Endothelial cell of umbilical vein (primary cell): ENCODE measurements at regions not wholly inside any gene's neighbourhood (a gene's known extent, or its start where the extent isn't known, plus 50 kb on each side); places are given as distances from the start of the nearest gene placed in this dataset.

ENCODE experiments used
- BruUV-seq: library from RNA; stranded (reverse); fragments of 400-500 nt; replicated peaks from 2 replicates; lab custom pipeline; 2021; lab: Mats Ljungman, UMichigan
- CTCF ChIA-PET: fragments of 300-600, 350-600 bp; sonication (Branson Sonifier 250); formaldehyde crosslinking; loops from one replicate; lab custom pipeline; 2021; ENCODE audit warnings: antibody characterized with exemption, inconsistent platforms; lab: Charles Lee
- POLR2A ChIA-PET: fragments of 300-600, 350-600 bp; sonication (Branson Sonifier 250); formaldehyde crosslinking; loops from one replicate; lab custom pipeline; 2021; ENCODE audit warnings: antibody characterized with exemption, inconsistent platforms; lab: Charles Lee
- DNase-seq: peaks from one replicate; pipeline ENCODE4 v3.0.0-alpha.2; 2011; ENCODE audit warnings: low read depth, low spot score
- FAIRE-seq: peaks from 2 replicates; lab custom pipeline; 2011; peaks lifted over from hg19 to GRCh38; lab: Jason Lieb, UNC
- H2AFZ ChIP-seq: 2 replicates; pipeline ENCODE4 v1.6.0; 2012; ENCODE audit warnings: low read depth, low read length, control low read depth, inconsistent platforms
- H3K27ac ChIP-seq: 2 replicates; pipeline ENCODE4 v1.5.1; 2011; ENCODE audit warnings: low read depth, mild to moderate bottlenecking, control low read depth, low read length, moderate library complexity; ENCODE audit not compliant: insufficient read depth
- H3K27me3 ChIP-seq, 2 experiments: 2 replicates each; pipeline versions ENCODE4 v1.6.0 to v1.6.1; 2011; ENCODE audit warnings: low read length in 2 of 2, mixed read lengths in 1 of 2; ENCODE audit not compliant: control insufficient read depth in 2 of 2, insufficient read depth in 2 of 2
- H3K36me3 ChIP-seq, 2 experiments: 2 replicates in 1 of 2; 3 replicates in 1 of 2; pipeline ENCODE4 v1.5.1; 2011; ENCODE audit warnings: low read length in 2 of 2, mild to moderate bottlenecking in 1 of 2, moderate library complexity in 1 of 2; ENCODE audit not compliant: control insufficient read depth in 2 of 2, insufficient read depth in 2 of 2; ENCODE audit errors: extremely low read depth in 1 of 2
- H3K4me1 ChIP-seq: 3 replicates; pipeline ENCODE4 v1.5.1; 2011; ENCODE audit warnings: mild to moderate bottlenecking, low read length; ENCODE audit not compliant: control insufficient read depth, insufficient read depth; ENCODE audit errors: extremely low read depth
- H3K4me2 ChIP-seq: 2 replicates; pipeline ENCODE4 v1.6.1; 2011; ENCODE audit warnings: low read length, control low read depth, mixed read lengths; ENCODE audit not compliant: insufficient read depth
- H3K4me3 ChIP-seq, 3 experiments: fragments of 200-600 bp in 1 of 3; sonication (generic), shearing (Covaris generic) in 1 of 3; replicated peaks in 1 of 3; 2 replicates each; pipeline ENCODE4 v1.5.1; 2011 to 2016; ENCODE audit warnings: control low read depth in 3 of 3, low read length in 3 of 3, mild to moderate bottlenecking in 2 of 3, inconsistent platforms in 1 of 3, low read depth in 1 of 3, moderate library complexity in 1 of 3; ENCODE audit not compliant: insufficient read depth in 1 of 3
- H3K79me2 ChIP-seq: 2 replicates; pipeline ENCODE4 v1.6.0; 2012; ENCODE audit warnings: low read length, inconsistent platforms; ENCODE audit not compliant: control insufficient read depth, insufficient read depth
- H3K9ac ChIP-seq: replicated peaks from 2 replicates; pipeline ENCODE3; 2011; ENCODE audit warnings: low read length, control low read depth; ENCODE audit not compliant: insufficient read depth; ENCODE audit errors: extremely low read depth
- H3K9me1 ChIP-seq: replicated peaks from 3 replicates; pipeline ENCODE4 v1.6.0; 2011; ENCODE audit warnings: mild to moderate bottlenecking, low read length; ENCODE audit not compliant: control insufficient read depth, insufficient read depth; ENCODE audit errors: extremely low read depth
- H3K9me3 ChIP-seq: replicated peaks from 2 replicates; pipeline ENCODE4 v1.5.1; 2012; ENCODE audit warnings: low read length, inconsistent platforms; ENCODE audit not compliant: control insufficient read depth, insufficient read depth
- H4K20me1 ChIP-seq: replicated peaks from 2 replicates; pipeline ENCODE3; 2011; ENCODE audit warnings: mild to moderate bottlenecking, low read length; ENCODE audit not compliant: control insufficient read depth, insufficient read depth; ENCODE audit errors: extremely low read depth
- CTCF ChIP-seq, 2 donors: IDR thresholded peaks; 1 replicate in 1 of 2; 2 replicates in 1 of 2; pipeline ENCODE4 v1.5.1; 2011; ENCODE audit warnings: low read length in 2 of 2, mild to moderate bottlenecking in 2 of 2, moderate library complexity in 2 of 2, control low read depth in 1 of 2, inconsistent platforms in 1 of 2, low read depth in 1 of 2; ENCODE audit not compliant: insufficient read depth in 1 of 2; ENCODE audit errors: extremely low read depth in 1 of 2
- FOS ChIP-seq: IDR thresholded peaks from 2 replicates; pipeline ENCODE4 v1.6.1; 2011; ENCODE audit warnings: mild to moderate bottlenecking, low read length, moderate library complexity, borderline replicate concordance; ENCODE audit not compliant: insufficient read depth
- GATA2 ChIP-seq: IDR thresholded peaks from 2 replicates; pipeline ENCODE4 v1.7.0; 2011; ENCODE audit warnings: low read depth, mild to moderate bottlenecking, moderate library complexity, mixed read lengths, low read length; ENCODE audit not compliant: insufficient read length, insufficient read depth
- JUN ChIP-seq: IDR thresholded peaks from 2 replicates; pipeline ENCODE4 v1.6.1; 2011; ENCODE audit warnings: borderline replicate concordance, low read depth; ENCODE audit not compliant: insufficient read length, insufficient read depth
- MAX ChIP-seq: IDR thresholded peaks from 2 replicates; pipeline ENCODE4 v1.6.1; 2011; ENCODE audit not compliant: insufficient read depth, insufficient read length
- POLR2AphosphoS5 ChIP-seq: IDR thresholded peaks from 2 replicates; pipeline ENCODE4 v1.6.1; 2012; ENCODE audit warnings: low read depth, mild to moderate bottlenecking, control low read depth, low read length, moderate library complexity; ENCODE audit not compliant: insufficient read depth
- dilution Hi-C: fragments of 300-500 bp; cut with MboI; formaldehyde crosslinking; loops from one replicate; pipeline ENCODE4 v1.15.0; 2019; ENCODE audit warnings: low sequenced_read_pairs; ENCODE audit not compliant: extremely low pct_ligation_motif_present
- intact Hi-C: fragments of 100-400 bp; cut with micrococcal nuclease; formaldehyde crosslinking; loops from one replicate; pipeline ENCODE4 v1.10.0; 2022

GRCh38 chr9:85423422-85423821, 318.3 kb downstream of the AGTPBP1 start:
- Histone ChIP-seq H3K36me3 (no peaks in the 10 kb centered on the region), H3K9me1 (no peaks in the 10 kb centered on the region), H3K9ac (no peak overlapping the region), H2AFZ (no peak overlapping the region), H3K9me3 (no peaks in the 10 kb centered on the region), H3K4me1 (peaks cover 26% of the 10 kb centered on the region), H4K20me1 (no peaks in the 10 kb centered on the region), H3K79me2 (no peaks in the 10 kb centered on the region), H3K4me3 (no peak overlapping the region), H3K4me2 (no peak overlapping the region), H3K27me3 (no peaks in the 10 kb centered on the region), H3K27ac (no peak overlapping the region)
- TF ChIP-seq CTCF (IDR thresholded peaks at IDR 0.05; ENCODE audit: extremely low read depth in 1 of 2, insufficient read depth in 1 of 2, low read depth in 1 of 2, low read length in 2 of 2), result no peak
- peak; percentile 69 for TF ChIP-seq FOS
- no peak for TF ChIP-seq POLR2AphosphoS5
- TF ChIP-seq JUN, result no peak
- dilution Hi-C loops, result no loop called here
- FAIRE-seq, result peak; percentile 77
- no peak for DNase-seq
- CTCF ChIA-PET, result interaction anchor here (0.6 to 1.6 kb wide), 7 partner anchors 9 to 1026 kb away, joined by 3 to 6 read pairs (median 3); no protein-coding TSS in a partner anchor
- POLR2A ChIA-PET, result no interaction called here
- BruUV-seq, result no TSS peak
- intact Hi-C loops, result loop anchor here (10.0 kb wide), 2 partner anchors 361 to 649 kb away; no protein-coding TSS in a partner anchor

GRCh38 chr9:85421641-85422040, 320.1 kb downstream of the AGTPBP1 start:
- no peaks in the 10 kb centered on the region for H3K9me1 ChIP-seq
- no peak overlapping the region for H3K9ac ChIP-seq
- H3K4me1 ChIP-seq, result peaks cover 26% of the 10 kb centered on the region
- ChIA-PET POLR2A (interaction anchor here (0.7 kb wide), 1 partner anchor 8 kb away, joined by 3 read pairs; no protein-coding TSS in a partner anchor), CTCF (interaction anchor here (1.0 to 1.6 kb wide), 4 partner anchors 16 to 1024 kb away, joined by 3 to 10 read pairs (median 4); no protein-coding TSS in a partner anchor)
- DNase-seq (no peak), FAIRE-seq (peak; percentile 74)
- dilution Hi-C loops, result no loop called here
- no peaks in the 10 kb centered on the region for H3K27me3 ChIP-seq
- H3K79me2 ChIP-seq, result no peaks in the 10 kb centered on the region
- H3K9me3 ChIP-seq, result no peaks in the 10 kb centered on the region
- TF ChIP-seq FOS, result peak; percentile 25
- TF ChIP-seq MAX, result no peak
- TF ChIP-seq GATA2, result peak; percentile 71
- H2AFZ ChIP-seq, result peak overlapping the region; percentile 18
- no peaks in the 10 kb centered on the region for H3K36me3 ChIP-seq
- peak overlapping the region; percentile 46 for H3K27ac ChIP-seq
- H4K20me1 ChIP-seq, result no peaks in the 10 kb centered on the region
- BruUV-seq, result no TSS peak
- no peak overlapping the region for H3K4me3 ChIP-seq
- intact Hi-C loops, result loop anchor here (10.0 kb wide), 2 partner anchors 363 to 647 kb away; no protein-coding TSS in a partner anchor
- H3K4me2 ChIP-seq, result no peak overlapping the region
